B cell (primary cell): ENCODE measurements at regions not wholly inside any gene's neighbourhood (a gene's known extent, or its start where the extent isn't known, plus 50 kb on each side); places are given as distances from the start of the nearest gene placed in this dataset.

Experiments used
- CTCF ChIP-seq: fragments of 200-600 bp; IDR thresholded peaks from one replicate; pipeline ENCODE4 v1.8.0; 2022; ENCODE audit warnings: antibody characterized with exemption, mild to moderate bottlenecking
- EZH2 ChIP-seq: IDR thresholded peaks from 2 replicates; pipeline ENCODE4 v1.6.1; 2012; ENCODE audit warnings: borderline replicate concordance, low read depth, mild to moderate bottlenecking, moderate library complexity, low read length; ENCODE audit not compliant: insufficient read depth, poor library complexity, severe bottlenecking

- TF ChIP-seq CTCF = no peak
- TF ChIP-seq EZH2 = no peak
Observed at GRCh38 chr1:173364827-173365226, 112.3 kb upstream of the PRDX6 start.
